HepG2 (cell line): ENCODE measurements at regions not wholly inside any gene's neighbourhood (a gene's known extent, or its start where the extent isn't known, plus 50 kb on each side); places are given as distances from the start of the nearest gene placed in this dataset.

ENCODE experiments used
- ATAC-seq: fragments of 200-7000 bp; cut with Tn5 transposase; 3 replicates; pipeline ENCODE4 v1.9.1; 2020; ENCODE audit warnings: mild to moderate bottlenecking, moderate library complexity
- BruUV-seq: library from RNA; stranded (reverse); fragments of 400-500 nt; replicated peaks from 2 replicates; lab custom pipeline; 2021; lab: Mats Ljungman, UMichigan
- CTCF ChIA-PET: fragments of 300-600 bp; formaldehyde crosslinking; extraction: SDS; loops from one replicate; lab custom pipeline; 2021; ENCODE audit warnings: low total read pairs, inconsistent platforms, low intra/inter-chr PET ratio; lab: Yijun Ruan, JAX
- POLR2A ChIA-PET: fragments of 350-600 bp; sonication (Branson Sonifier 250); formaldehyde crosslinking; loops from one replicate; lab custom pipeline; 2020; ENCODE audit warnings: antibody characterized with exemption, inconsistent platforms; lab: Yijun Ruan, JAX
- DNase-seq: peaks from one replicate; pipeline ENCODE4 v3.0.0-alpha.2; 2015; ENCODE audit warnings: low spot score
- FAIRE-seq: peaks from 3 replicates; lab custom pipeline; 2011; peaks lifted over from hg19 to GRCh38; lab: Jason Lieb, UNC
- H2AFZ ChIP-seq: one replicate; pipeline ENCODE4 v1.6.1; 2011; ENCODE audit warnings: low read length, inconsistent platforms
- H3K27ac ChIP-seq: fragments of 300-600 bp; 3 replicates; pipeline ENCODE4 v1.8.0; 2011; ENCODE audit warnings: mixed run types, mild to moderate bottlenecking, mixed read lengths, low read length, inconsistent platforms; ENCODE audit not compliant: insufficient read depth; ENCODE audit errors: extremely low read length
- H3K27me3 ChIP-seq, 2 experiments: fragments of 200-600 bp in 1 of 2; 2 replicates in 1 of 2; 3 replicates in 1 of 2; pipeline versions ENCODE4 v1.6.0 to v1.8.0; 2011; ENCODE audit warnings: low read length in 2 of 2, mild to moderate bottlenecking in 2 of 2, moderate library complexity in 2 of 2, inconsistent platforms in 1 of 2; ENCODE audit not compliant: insufficient read depth in 2 of 2, control insufficient read depth in 1 of 2
- H3K36me3 ChIP-seq, 2 experiments: fragments of 200-600 bp in 1 of 2; replicated peaks in 1 of 2; 2 replicates in 1 of 2; 3 replicates in 1 of 2; pipeline versions ENCODE4 v1.5.1 to v1.8.0; 2011; ENCODE audit warnings: low read length in 2 of 2, inconsistent platforms in 1 of 2; ENCODE audit not compliant: insufficient read depth in 2 of 2, control insufficient read depth in 1 of 2
- H3K4me1 ChIP-seq: 2 replicates; pipeline ENCODE4 v1.5.1; 2012; ENCODE audit warnings: low read length, inconsistent platforms; ENCODE audit not compliant: insufficient read depth
- H3K4me2 ChIP-seq: 2 replicates; pipeline ENCODE4 v1.6.0; 2011; ENCODE audit warnings: low read depth, low read length, inconsistent platforms
- H3K4me3 ChIP-seq, 3 experiments: fragments of 200-600 bp in 1 of 3; sonication (generic), shearing (Covaris generic) in 1 of 3; replicated peaks in 1 of 3; 2 replicates each; pipeline ENCODE4 v1.5.1; 2011 to 2016; ENCODE audit warnings: low read length in 3 of 3, inconsistent platforms in 2 of 3, low read depth in 2 of 3, mild to moderate bottlenecking in 2 of 3, control low read depth in 1 of 3, mixed read lengths in 1 of 3; ENCODE audit not compliant: insufficient read depth in 1 of 3
- H3K79me2 ChIP-seq: one replicate; pipeline ENCODE4 v1.6.1; 2011; ENCODE audit warnings: low read length, inconsistent platforms; ENCODE audit not compliant: insufficient read depth
- H3K9ac ChIP-seq: 2 replicates; pipeline ENCODE4 v1.6.0; 2011; ENCODE audit warnings: mild to moderate bottlenecking, low read depth, low read length, inconsistent platforms; ENCODE audit not compliant: insufficient read depth
- H3K9me3 ChIP-seq: 2 replicates; pipeline ENCODE4 v1.5.1; 2012; ENCODE audit warnings: mild to moderate bottlenecking, low read length
- H4K20me1 ChIP-seq: 2 replicates; pipeline ENCODE4 v1.6.0; 2011; ENCODE audit warnings: inconsistent platforms, mild to moderate bottlenecking, low read length, moderate library complexity; ENCODE audit not compliant: insufficient read depth
- ATRX ChIP-seq: sonication (generic); formaldehyde crosslinking; IDR thresholded peaks from 2 replicates; pipeline ENCODE4 v1.4.0; 2020; ENCODE audit warnings: missing genetic modification reagents, borderline replicate concordance
- GATA4 ChIP-seq: sonication (generic); IDR thresholded peaks from 2 replicates; pipeline ENCODE4 v1.6.1; 2016; ENCODE audit warnings: antibody characterized with exemption, low read depth, borderline replicate concordance
- HOXA3 ChIP-seq: sonication (generic); formaldehyde crosslinking; IDR thresholded peaks from 2 replicates; pipeline ENCODE4 v1.5.0; 2020; ENCODE audit warnings: missing genetic modification reagents
- PCBP1 ChIP-seq: fragments of 200-400 bp; formaldehyde crosslinking; IDR thresholded peaks from 2 replicates; pipeline ENCODE4 v1.6.1; 2017; ENCODE audit warnings: mild to moderate bottlenecking, low read depth, low read length, borderline replicate concordance
- TAF15 ChIP-seq: fragments of 200-400 bp; formaldehyde crosslinking; IDR thresholded peaks from one replicate; pipeline ENCODE4 v1.6.1; 2018; ENCODE audit warnings: mild to moderate bottlenecking, low read depth, low read length; ENCODE audit not compliant: poor library complexity, severe bottlenecking
- ZFP36L1 ChIP-seq: sonication (generic); formaldehyde crosslinking; IDR thresholded peaks from 2 replicates; pipeline ENCODE4 v1.8.0; 2022; ENCODE audit warnings: mild to moderate bottlenecking, missing genetic modification reagents, moderate library complexity
- ZNF18 ChIP-seq: sonication (generic); formaldehyde crosslinking; IDR thresholded peaks from 2 replicates; pipeline ENCODE4 v1.8.0; 2022; ENCODE audit warnings: mild to moderate bottlenecking, missing genetic modification reagents; ENCODE audit not compliant: insufficient replicate concordance
- ZNF260 ChIP-seq: sonication (generic); formaldehyde crosslinking; IDR thresholded peaks from 2 replicates; pipeline ENCODE4 v1.4.0; 2020; ENCODE audit warnings: missing genetic modification reagents, low read depth, mild to moderate bottlenecking, borderline replicate concordance
- ZNF343 ChIP-seq: sonication (generic); formaldehyde crosslinking; IDR thresholded peaks from 2 replicates; pipeline ENCODE4 v1.4.0; 2020; ENCODE audit warnings: mild to moderate bottlenecking, missing genetic modification reagents
- WGBS: methylation state at CpG from one replicate; pipeline ENCODE4 v1.1.6; 2017; ENCODE audit warnings: low lambda C conversion rate; 5-methylcytosine and 5-hydroxymethylcytosine counted together
- in situ Hi-C: cut with HindIII; loops from 2 replicates; pipeline ENCODE4 v1.10.0; 2017; ENCODE audit warnings: low pct_unique_long_range_greater_than_20kb; ENCODE audit not compliant: extremely low pct_ligation_motif_present
- intact Hi-C: fragments of 100-400 bp; cut with micrococcal nuclease; formaldehyde crosslinking; loops from one replicate; pipeline ENCODE4 v1.10.0; 2022; ENCODE audit not compliant: unreplicated experiment

- TF ChIP-seq ZFP36L1 (CRISPR knock-in tag) (no peak), ATRX (no peak), PCBP1 (no peak), GATA4 (no peak), ZNF18 (no peak)
Observed at GRCh38 chr12:58142991-58143390, 201.6 kb downstream of the ATP23 start (continued).

GRCh38 chr12:58143498-58143995 is 202.2 kb downstream of the ATP23 start:
- Histone ChIP-seq H3K36me3 (no peaks in the 10 kb centered on the region), H4K20me1 (no peaks in the 10 kb centered on the region), H3K4me1 (no peaks in the 10 kb centered on the region), H3K9ac (no peak overlapping the region), H3K27me3 (no peaks in the 10 kb centered on the region), H3K4me3 (no peak overlapping the region), H3K27ac (no peak overlapping the region), H3K4me2 (no peak overlapping the region), H3K79me2 (no peaks in the 10 kb centered on the region), H2AFZ (no peak overlapping the region), H3K9me3 (no peaks in the 10 kb centered on the region)
- no peak for DNase-seq
- ChIA-PET POLR2A (no interaction called here), CTCF (no interaction called here)
- no peak for FAIRE-seq
- no TSS peak for BruUV-seq
- TF ChIP-seq ZNF260 (no peak), TAF15 (no peak), ZNF343 (CRISPR knock-in tag) (no peak), HOXA3 (CRISPR knock-in tag) (no peak)
- in situ Hi-C loops (no loop called here), intact Hi-C loops (no loop called here)
- peak; percentile 31; the same call in 1 of the 3 replicates for ATAC-seq
- WGBS: 2% methylated on average over 6 of the region's 6 CpGs
